Panc1 (cell line): ENCODE measurements at regions not wholly inside any gene's neighbourhood (a gene's known extent, or its start where the extent isn't known, plus 50 kb on each side); places are given as distances from the start of the nearest gene placed in this dataset.

Experiments used
- ATAC-seq: fragments of 200-7000 bp; cut with Tn5 transposase; 2 replicates; pipeline ENCODE4 v1.9.1; 2020; ENCODE audit warnings: mild to moderate bottlenecking, moderate library complexity
- BruUV-seq: library from RNA; stranded (reverse); fragments of 400-500 nt; replicated peaks from 2 replicates; lab custom pipeline; 2021; lab: Mats Ljungman, UMichigan
- CTCF ChIA-PET: fragments of 300-600 bp; sonication (Branson Sonifier 250); formaldehyde crosslinking; loops from one replicate; lab custom pipeline; 2022; ENCODE audit warnings: antibody characterized with exemption; lab: Charles Lee
- POLR2A ChIA-PET: fragments of 300-600 bp; sonication (Branson Sonifier 250); formaldehyde crosslinking; loops from one replicate; lab custom pipeline; 2022; ENCODE audit warnings: antibody characterized with exemption; lab: Charles Lee
- DNase-seq: peaks from one replicate; pipeline ENCODE4 v3.0.0-alpha.2; 2010; ENCODE audit warnings: low read depth, low spot score
- H3K27ac ChIP-seq: 2 replicates; pipeline ENCODE4 v1.5.1; 2011; ENCODE audit warnings: mild to moderate bottlenecking, low read length, inconsistent platforms
- H3K27me3 ChIP-seq: fragments of 200-500 bp; sonication (Bioruptor generic); 2 replicates; pipeline ENCODE4 v1.6.0; 2014; ENCODE audit warnings: low read length, inconsistent platforms; ENCODE audit not compliant: control insufficient read depth, insufficient read depth
- H3K36me3 ChIP-seq: fragments of 200-500 bp; sonication (Bioruptor generic); 2 replicates; pipeline ENCODE4 v1.5.1; 2014; ENCODE audit warnings: inconsistent platforms, mild to moderate bottlenecking, low read length, moderate library complexity; ENCODE audit not compliant: control insufficient read depth, insufficient read depth
- H3K4me1 ChIP-seq: 2 replicates; pipeline ENCODE4 v1.5.1; 2011; ENCODE audit warnings: inconsistent platforms, mild to moderate bottlenecking, low read length, moderate library complexity; ENCODE audit not compliant: control insufficient read depth, insufficient read depth
- H3K4me3 ChIP-seq, 2 experiments: 2 replicates each; pipeline ENCODE4 v1.5.1; 2011 to 2012; ENCODE audit warnings: low read depth in 2 of 2, low read length in 2 of 2, mild to moderate bottlenecking in 2 of 2, inconsistent platforms in 1 of 2, moderate library complexity in 1 of 2
- H3K9me3 ChIP-seq: fragments of 200-500 bp; sonication (Bioruptor generic); 2 replicates; pipeline ENCODE4 v1.5.1; 2014; ENCODE audit warnings: low read depth, mild to moderate bottlenecking, inconsistent platforms, low read length, moderate library complexity; ENCODE audit not compliant: control insufficient read depth, insufficient read depth
- CTCF ChIP-seq: fragments of 450-650 bp; IDR thresholded peaks from 2 replicates; pipeline ENCODE4 v1.5.1; 2017; ENCODE audit warnings: mild to moderate bottlenecking
- POLR2AphosphoS5 ChIP-seq: IDR thresholded peaks from 2 replicates; pipeline ENCODE4 v1.6.1; 2012; ENCODE audit warnings: mild to moderate bottlenecking, low read depth, low read length, moderate library complexity
- REST ChIP-seq, 2 experiments: IDR thresholded peaks; 2 replicates each; pipeline ENCODE4 v1.6.1; 2011 to 2012; ENCODE audit warnings: low read depth in 2 of 2, control low read depth in 1 of 2, low read length in 1 of 2, mild to moderate bottlenecking in 1 of 2, moderate library complexity in 1 of 2; ENCODE audit not compliant: insufficient read depth in 1 of 2
- SIN3A ChIP-seq: IDR thresholded peaks from 2 replicates; pipeline ENCODE4 v1.6.1; 2012; ENCODE audit warnings: low read depth, mild to moderate bottlenecking, low read length, moderate library complexity, borderline replicate concordance; ENCODE audit not compliant: insufficient read depth
- TCF7L2 ChIP-seq: IDR thresholded peaks from 2 replicates; pipeline ENCODE4 v1.6.1; 2011; ENCODE audit warnings: mild to moderate bottlenecking, low read depth, low read length, inconsistent platforms
- in situ Hi-C: cut with HindIII; loops from 2 replicates; pipeline ENCODE4 v1.10.0; 2016; ENCODE audit warnings: low sequenced_read_pairs, low pct_unique_long_range_greater_than_20kb
- intact Hi-C: fragments of 100-400 bp; cut with micrococcal nuclease; formaldehyde crosslinking; loops from one replicate; pipeline ENCODE4 v1.10.0; 2022; ENCODE audit not compliant: unreplicated experiment

GRCh38 chr18:78459668-78460067 is 520.0 kb upstream of the SALL3 start:
- ATAC-seq, result no peak
- DNase-seq, result no peak
- peaks cover 7% of the 10 kb centered on the region for H3K27me3 ChIP-seq
- no peaks in the 10 kb centered on the region for H3K4me1 ChIP-seq
- no peak overlapping the region for H3K27ac ChIP-seq
- no TSS peak for BruUV-seq
- ChIA-PET CTCF (no interaction called here), POLR2A (no interaction called here)
- H3K4me3 ChIP-seq, result no peak overlapping the region
- in situ Hi-C loops, result no loop called here
- TF ChIP-seq TCF7L2 (no peak), SIN3A (no peak), CTCF (no peak), REST (IDR thresholded peaks at IDR 0.05; ENCODE audit: insufficient read depth in 1 of 2, low read depth in 2 of 2, low read length in 1 of 2) (no peak), POLR2AphosphoS5 (no peak)
- H3K36me3 ChIP-seq, result no peaks in the 10 kb centered on the region
- intact Hi-C loops, result no loop called here
- H3K9me3 ChIP-seq, result no peaks in the 10 kb centered on the region

- in situ Hi-C loops (no loop called here), intact Hi-C loops (no loop called here)
- no peaks in the 10 kb centered on the region for H3K36me3 ChIP-seq
- BruUV-seq, result no TSS peak
- H3K9me3 ChIP-seq, result 0 out of 2 replicates have a peak, but pooled peaks cover 2% of the 10 kb centered on the region
- no peak for ATAC-seq
- TF ChIP-seq TCF7L2 (no peak), SIN3A (no peak), REST (IDR thresholded peaks at IDR 0.05; ENCODE audit: insufficient read depth in 1 of 2, low read depth in 2 of 2, low read length in 1 of 2) (no peak), POLR2AphosphoS5 (no peak), CTCF (no peak)
- H3K27ac ChIP-seq, result no peak overlapping the region
- H3K27me3 ChIP-seq, result peaks cover 5% of the 10 kb centered on the region; the same call in 1 of the 2 replicates
- DNase-seq, result no peak
- H3K4me3 ChIP-seq, result no peak overlapping the region
- ChIA-PET CTCF (no interaction called here), POLR2A (no interaction called here)
- H3K4me1 ChIP-seq, result no peaks in the 10 kb centered on the region
Observed at GRCh38 chr18:78460558-78460957, 519.1 kb upstream of the SALL3 start.
